ENCODE measurements at regions not wholly inside any gene's neighbourhood (a gene's known extent, or its start where the extent isn't known, plus 50 kb on each side); places are given as distances from the start of the nearest gene placed in this dataset.
"Not testable (repeated sequence)": the region's sequence is repeated elsewhere in the genome, so short reads cannot be mapped to it uniquely, and the experiment has no call there.

DNA sequence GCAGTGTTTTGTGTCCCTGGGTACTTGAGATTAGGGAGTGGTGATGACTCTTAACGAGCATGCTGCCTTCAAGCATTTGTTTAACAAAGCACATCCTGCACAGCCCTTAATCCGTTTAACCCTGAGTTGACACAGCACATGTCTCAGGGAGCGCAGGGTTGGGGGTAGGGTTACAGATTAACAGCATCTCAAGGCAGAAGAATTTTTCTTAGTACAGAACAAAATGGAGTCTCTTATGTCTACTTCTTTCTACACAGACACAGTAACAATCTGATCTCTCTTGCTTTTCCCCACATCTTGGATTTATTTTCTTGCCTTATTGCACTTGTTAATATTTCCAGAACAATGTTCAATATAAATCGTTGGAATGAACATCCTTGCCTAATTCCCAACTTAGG lies 187.9 kb upstream of the F9 start:
- not testable (repeated sequence) for H3K27me3 ChIP-seq (ENCODE audit: control insufficient read depth in 1 of 2, insufficient read depth in 2 of 2, low read length in 2 of 2); H3K36me3 ChIP-seq (ENCODE audit: insufficient read depth, low read length); H3K27ac ChIP-seq (ENCODE audit: low read depth, low read length); H3K4me3 ChIP-seq (ENCODE audit: low read depth in 1 of 2, low read length in 2 of 2); H3K9ac ChIP-seq (ENCODE audit: low read length); H3K4me1 ChIP-seq (ENCODE audit: insufficient read depth, low read length); H3K9me3 ChIP-seq (ENCODE audit: low read length)

DNA sequence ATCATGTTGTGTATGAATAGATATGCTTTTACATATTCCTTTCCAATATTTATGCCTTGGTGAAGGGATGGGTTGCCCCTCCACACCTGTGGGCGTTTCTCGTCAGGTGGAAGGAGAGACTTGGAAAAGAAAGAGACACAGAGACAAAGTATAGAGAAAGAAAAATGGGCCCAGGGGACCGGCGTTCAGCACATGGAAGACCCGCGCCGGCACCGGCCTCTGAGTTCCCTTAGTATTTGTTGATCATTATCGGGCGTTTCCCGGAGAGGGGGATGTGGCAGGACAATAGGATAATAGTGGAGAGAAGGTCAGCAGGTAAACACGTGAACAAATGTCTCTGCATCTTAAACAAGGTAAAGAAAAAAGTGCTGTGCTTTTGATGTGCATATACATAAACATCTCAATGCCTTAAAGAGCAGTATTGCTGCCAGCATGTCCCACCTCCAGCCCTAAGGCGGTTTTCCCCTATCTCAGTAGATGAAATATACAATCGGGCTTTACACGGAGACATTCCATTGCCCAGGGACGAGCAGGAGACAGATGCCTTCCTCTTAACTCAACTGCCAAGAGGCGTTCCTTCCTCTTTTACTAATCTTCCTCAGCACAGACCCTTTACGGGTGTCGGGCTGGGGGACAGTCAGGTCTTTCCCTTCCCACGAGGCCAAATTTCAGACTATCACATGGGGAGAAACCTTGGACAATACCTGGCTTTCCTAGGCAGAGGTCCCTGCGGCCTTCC lies 188.5 kb upstream of the F9 start:
- not testable (repeated sequence) for H3K27me3 ChIP-seq (ENCODE audit: control insufficient read depth in 1 of 2, insufficient read depth in 2 of 2, low read length in 2 of 2); H3K4me1 ChIP-seq (ENCODE audit: insufficient read depth, low read length); H3K36me3 ChIP-seq (ENCODE audit: insufficient read depth, low read length); H3K9me3 ChIP-seq (ENCODE audit: low read length); H3K4me3 ChIP-seq (ENCODE audit: low read depth in 1 of 2, low read length in 2 of 2); H3K27ac ChIP-seq (ENCODE audit: low read depth, low read length); H3K9ac ChIP-seq (ENCODE audit: low read length)

DNA sequence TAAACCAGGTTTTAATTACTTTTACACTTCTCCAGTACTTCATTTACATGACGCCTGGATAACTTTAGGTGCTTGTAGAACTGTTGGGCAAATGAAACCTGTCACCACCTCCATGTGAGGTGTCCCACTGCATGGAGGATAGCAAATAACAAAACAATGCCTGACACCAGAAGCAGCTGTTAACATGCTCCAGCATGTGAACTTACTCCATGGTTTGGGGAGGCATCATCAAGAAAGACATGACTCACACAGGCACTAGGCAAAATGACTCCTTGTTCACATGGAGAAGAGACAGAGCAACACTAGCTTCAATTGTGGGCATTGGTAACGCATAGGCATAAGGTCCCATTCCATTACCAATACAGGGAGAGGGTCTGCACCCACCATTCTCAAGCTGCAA lies 198.1 kb upstream of the F9 start:
- Histone ChIP-seq H3K4me1 (ENCODE audit: insufficient read depth, low read length) (no peaks in the 10 kb centered on the region), H3K4me3 (ENCODE audit: low read depth in 1 of 2, low read length in 2 of 2) (no peak overlapping the region), H3K36me3 (ENCODE audit: insufficient read depth, low read length) (no peaks in the 10 kb centered on the region), H3K27me3 (ENCODE audit: control insufficient read depth in 1 of 2, insufficient read depth in 2 of 2, low read length in 2 of 2) (no peaks in the 10 kb centered on the region), H3K27ac (ENCODE audit: low read depth, low read length) (no peak overlapping the region), H3K9ac (ENCODE audit: low read length) (no peak overlapping the region), H3K9me3 (ENCODE audit: low read length) (no peaks in the 10 kb centered on the region)

- no peaks in the 10 kb centered on the region for H3K36me3 ChIP-seq (ENCODE audit: insufficient read depth, low read length)
- H3K9ac ChIP-seq (ENCODE audit: low read length): no peak overlapping the region
- H3K27ac ChIP-seq (ENCODE audit: low read depth, low read length): no peak overlapping the region
- H3K4me3 ChIP-seq (ENCODE audit: low read depth in 1 of 2, low read length in 2 of 2): no peak overlapping the region
- H3K9me3 ChIP-seq (ENCODE audit: low read length): no peaks in the 10 kb centered on the region
- H3K27me3 ChIP-seq (ENCODE audit: control insufficient read depth in 1 of 2, insufficient read depth in 2 of 2, low read length in 2 of 2): no peaks in the 10 kb centered on the region
- no peaks in the 10 kb centered on the region for H3K4me1 ChIP-seq (ENCODE audit: insufficient read depth, low read length)
These were observed 203.2 kb upstream of the F9 start for GRCh38 chrX:139327355-139327754.

DNA sequence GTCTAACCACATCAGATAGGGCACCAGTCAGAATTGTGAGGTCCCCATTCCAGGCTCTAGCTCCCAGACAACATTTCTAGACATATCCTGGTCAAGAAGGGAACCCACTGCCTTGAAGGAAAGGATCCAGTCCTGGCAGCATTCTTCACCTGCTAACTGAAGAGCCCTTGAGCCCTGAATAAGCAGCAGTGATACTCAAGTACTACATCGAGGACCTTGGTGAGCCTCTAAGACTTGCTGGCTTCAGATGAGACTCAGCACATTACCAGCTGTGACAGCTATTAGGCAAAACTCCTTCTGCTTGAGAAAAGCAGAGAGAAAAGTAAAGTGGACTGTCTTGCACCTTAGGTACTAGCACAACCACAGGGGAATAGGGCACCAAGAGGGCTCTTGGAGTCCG lies 205.8 kb upstream of the F9 start:
- Histone ChIP-seq H3K9me3 (ENCODE audit: low read length) (no peaks in the 10 kb centered on the region), H3K27me3 (ENCODE audit: control insufficient read depth in 1 of 2, insufficient read depth in 2 of 2, low read length in 2 of 2) (no peaks in the 10 kb centered on the region), H3K27ac (ENCODE audit: low read depth, low read length) (no peak overlapping the region), H3K4me3 (ENCODE audit: low read depth in 1 of 2, low read length in 2 of 2) (no peak overlapping the region), H3K36me3 (ENCODE audit: insufficient read depth, low read length) (no peaks in the 10 kb centered on the region), H3K9ac (ENCODE audit: low read length) (no peak overlapping the region), H3K4me1 (ENCODE audit: insufficient read depth, low read length) (no peaks in the 10 kb centered on the region)

GRCh38 chrX:139320661-139321354 lies 209.7 kb upstream of the F9 start:
- H3K9me3 ChIP-seq (ENCODE audit: low read length); H3K4me1 ChIP-seq (ENCODE audit: insufficient read depth, low read length); H3K27me3 ChIP-seq (ENCODE audit: control insufficient read depth in 1 of 2, insufficient read depth in 2 of 2, low read length in 2 of 2); H3K36me3 ChIP-seq (ENCODE audit: insufficient read depth, low read length); H3K9ac ChIP-seq (ENCODE audit: low read length); H3K4me3 ChIP-seq (ENCODE audit: low read depth in 1 of 2, low read length in 2 of 2); H3K27ac ChIP-seq (ENCODE audit: low read depth, low read length): not testable (repeated sequence)

DNA sequence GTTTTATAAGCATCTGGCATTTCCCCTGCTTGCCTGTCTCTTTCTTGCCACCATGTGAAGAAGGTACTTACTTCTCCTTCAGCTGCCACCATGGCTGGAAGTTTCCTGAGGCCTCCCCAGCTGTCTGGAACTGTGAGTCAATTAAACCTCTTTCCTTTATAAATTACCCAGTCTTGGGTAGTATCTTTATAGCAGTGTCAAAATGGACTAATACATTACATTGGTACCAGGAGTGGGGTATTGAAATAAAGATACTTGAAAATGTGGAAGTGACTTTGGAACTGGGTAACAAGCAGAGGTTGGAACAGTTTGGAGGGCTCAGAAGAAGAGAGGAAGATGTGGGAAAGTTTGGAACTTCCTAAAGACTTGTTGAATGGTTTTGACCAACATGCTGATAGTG lies 223.9 kb upstream of the F9 start:
- not testable (repeated sequence) for H3K36me3 ChIP-seq (ENCODE audit: insufficient read depth, low read length); H3K9ac ChIP-seq (ENCODE audit: low read length); H3K9me3 ChIP-seq (ENCODE audit: low read length); H3K4me1 ChIP-seq (ENCODE audit: insufficient read depth, low read length); H3K4me3 ChIP-seq (ENCODE audit: low read depth in 1 of 2, low read length in 2 of 2); H3K27me3 ChIP-seq (ENCODE audit: control insufficient read depth in 1 of 2, insufficient read depth in 2 of 2, low read length in 2 of 2); H3K27ac ChIP-seq (ENCODE audit: low read depth, low read length)

- no peaks in the 10 kb centered on the region for H3K27me3 ChIP-seq (ENCODE audit: control insufficient read depth in 1 of 2, insufficient read depth in 2 of 2, low read length in 2 of 2)
- H3K9ac ChIP-seq (ENCODE audit: low read length): no peak overlapping the region
- no peak overlapping the region for H3K4me3 ChIP-seq (ENCODE audit: low read depth in 1 of 2, low read length in 2 of 2)
- H3K4me1 ChIP-seq (ENCODE audit: insufficient read depth, low read length): no peaks in the 10 kb centered on the region
- H3K27ac ChIP-seq (ENCODE audit: low read depth, low read length): no peak overlapping the region
- H3K9me3 ChIP-seq (ENCODE audit: low read length): no peaks in the 10 kb centered on the region
- no peaks in the 10 kb centered on the region for H3K36me3 ChIP-seq (ENCODE audit: insufficient read depth, low read length)
These were observed 226.1 kb upstream of the F9 start for GRCh38 chrX:139304471-139304870.

GRCh38 chrX:139299309-139299708 lies 231.2 kb upstream of the F9 start:
- Histone ChIP-seq H3K4me1 (ENCODE audit: insufficient read depth, low read length) (no peaks in the 10 kb centered on the region), H3K4me3 (ENCODE audit: low read depth in 1 of 2, low read length in 2 of 2) (no peak overlapping the region), H3K27me3 (ENCODE audit: control insufficient read depth in 1 of 2, insufficient read depth in 2 of 2, low read length in 2 of 2) (no peaks in the 10 kb centered on the region), H3K9ac (ENCODE audit: low read length) (no peak overlapping the region), H3K36me3 (ENCODE audit: insufficient read depth, low read length) (no peaks in the 10 kb centered on the region), H3K9me3 (ENCODE audit: low read length) (no peaks in the 10 kb centered on the region), H3K27ac (ENCODE audit: low read depth, low read length) (no peak overlapping the region)

DNA sequence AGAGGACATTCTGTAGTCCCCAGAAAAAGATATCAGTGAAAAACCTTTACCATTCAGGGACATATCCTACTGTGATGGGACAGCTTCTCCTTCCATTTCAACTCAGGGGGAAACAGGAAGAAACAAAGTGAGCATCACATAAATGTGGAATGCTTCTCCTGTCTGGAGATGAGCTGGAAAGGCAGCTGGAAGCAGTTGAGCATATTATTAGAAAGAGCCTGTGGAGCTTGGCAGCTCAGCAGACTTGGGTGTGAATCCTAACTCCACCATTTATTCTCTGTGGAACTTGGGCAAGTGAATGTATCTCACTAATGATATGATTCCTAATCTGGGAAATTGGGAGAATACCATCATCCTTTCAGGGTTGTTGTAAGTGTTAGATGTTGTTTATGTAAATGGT lies 232.1 kb upstream of the F9 start:
- H3K4me3 ChIP-seq (ENCODE audit: low read depth in 1 of 2, low read length in 2 of 2): no peak overlapping the region
- H3K36me3 ChIP-seq (ENCODE audit: insufficient read depth, low read length): no peaks in the 10 kb centered on the region
- no peak overlapping the region for H3K27ac ChIP-seq (ENCODE audit: low read depth, low read length)
- H3K9ac ChIP-seq (ENCODE audit: low read length): no peak overlapping the region
- H3K27me3 ChIP-seq (ENCODE audit: control insufficient read depth in 1 of 2, insufficient read depth in 2 of 2, low read length in 2 of 2): no peaks in the 10 kb centered on the region
- no peaks in the 10 kb centered on the region for H3K9me3 ChIP-seq (ENCODE audit: low read length)
- no peaks in the 10 kb centered on the region for H3K4me1 ChIP-seq (ENCODE audit: insufficient read depth, low read length)

DNA sequence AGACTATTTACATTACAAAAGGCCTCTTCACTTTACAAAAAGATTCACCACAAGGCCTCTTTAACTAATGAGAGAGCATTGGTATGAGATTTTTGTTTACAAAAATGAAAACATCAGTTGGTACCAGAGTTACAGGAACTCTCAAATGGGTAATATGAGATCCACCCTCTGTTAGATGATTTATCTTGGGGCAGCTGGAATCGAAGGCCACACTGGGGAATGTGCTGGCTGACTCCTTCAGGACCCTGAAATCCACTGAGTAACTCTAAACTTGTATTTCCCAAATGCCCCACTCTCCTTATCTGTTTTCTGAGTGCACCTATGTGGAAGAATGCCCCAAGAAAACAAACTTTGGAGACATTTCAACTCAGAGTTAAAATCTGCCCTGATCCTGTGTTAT lies 232.9 kb upstream of the F9 start:
- H3K27ac ChIP-seq (ENCODE audit: low read depth, low read length): no peak overlapping the region
- no peaks in the 10 kb centered on the region for H3K4me1 ChIP-seq (ENCODE audit: insufficient read depth, low read length)
- no peaks in the 10 kb centered on the region for H3K9me3 ChIP-seq (ENCODE audit: low read length)
- no peak overlapping the region for H3K4me3 ChIP-seq (ENCODE audit: low read depth in 1 of 2, low read length in 2 of 2)
- no peak overlapping the region for H3K9ac ChIP-seq (ENCODE audit: low read length)
- no peaks in the 10 kb centered on the region for H3K36me3 ChIP-seq (ENCODE audit: insufficient read depth, low read length)
- H3K27me3 ChIP-seq (ENCODE audit: control insufficient read depth in 1 of 2, insufficient read depth in 2 of 2, low read length in 2 of 2): no peaks in the 10 kb centered on the region

GRCh38 chrX:139293991-139294390 lies 236.5 kb upstream of the F9 start:
- no peak overlapping the region for H3K27ac ChIP-seq (ENCODE audit: low read depth, low read length)
- H3K9ac ChIP-seq (ENCODE audit: low read length): no peak overlapping the region
- no peaks in the 10 kb centered on the region for H3K9me3 ChIP-seq (ENCODE audit: low read length)
- no peaks in the 10 kb centered on the region for H3K4me1 ChIP-seq (ENCODE audit: insufficient read depth, low read length)
- H3K27me3 ChIP-seq (ENCODE audit: control insufficient read depth in 1 of 2, insufficient read depth in 2 of 2, low read length in 2 of 2): no peaks in the 10 kb centered on the region
- H3K36me3 ChIP-seq (ENCODE audit: insufficient read depth, low read length): no peaks in the 10 kb centered on the region
- H3K4me3 ChIP-seq (ENCODE audit: low read depth in 1 of 2, low read length in 2 of 2): no peak overlapping the region

Data from muscle layer of colon (tissue), 2 donors.